COLO668 (cell line): ENCODE measurements at regions not wholly inside any gene's neighbourhood (a gene's known extent, or its start where the extent isn't known, plus 50 kb on each side); places are given as distances from the start of the nearest gene placed in this dataset.

ENCODE experiments used
- DNase-seq: peaks from one replicate; lab custom pipeline; 2025; ENCODE audit not compliant: unreplicated experiment; lab: John Stamatoyannopoulos, UW

GRCh38 chr11:33616552-33616951 lies 84.1 kb downstream of the C11orf91 start:
- no peak for DNase-seq

- no peak for DNase-seq
Measured at GRCh38 chr11:33615751-33616150, 84.9 kb downstream of the C11orf91 start.

- no peak for DNase-seq
Measured at GRCh38 chr11:33613404-33613803, 87.2 kb downstream of the C11orf91 start.

- DNase-seq = no peak
Measured at GRCh38 chr11:33610903-33611302, 89.7 kb downstream of the C11orf91 start.

- no peak for DNase-seq
Measured at GRCh38 chr11:33608386-33608785, 92.2 kb downstream of the C11orf91 start.

GRCh38 chr11:33606762-33607161 lies 93.9 kb downstream of the C11orf91 start:
- DNase-seq = no peak

- DNase-seq = no peak
Measured at GRCh38 chr11:33605703-33606102, 94.9 kb downstream of the C11orf91 start.

- peak; percentile 58 for DNase-seq
Measured at GRCh38 chr11:33598426-33599069, 102.1 kb downstream of the C11orf91 start.

- no peak for DNase-seq
Measured at GRCh38 chr11:33594188-33594587, 106.4 kb downstream of the C11orf91 start.

- DNase-seq = no peak
Measured at GRCh38 chr11:33590441-33590840, 110.2 kb downstream of the C11orf91 start.

- DNase-seq = no peak
Measured at GRCh38 chr11:33588056-33588455, 112.6 kb downstream of the C11orf91 start.

GRCh38 chr11:33585586-33586209 lies 114.9 kb downstream of the C11orf91 start:
- DNase-seq = no peak

- DNase-seq = no peak
Measured at GRCh38 chr11:33582636-33583325, 117.8 kb downstream of the C11orf91 start.

- no peak for DNase-seq
Measured at GRCh38 chr11:33579101-33579500, 121.5 kb downstream of the C11orf91 start.

GRCh38 chr11:33577204-33577603 lies 123.4 kb downstream of the C11orf91 start:
- DNase-seq = no peak

- DNase-seq = no peak
Measured at GRCh38 chr11:33575311-33575710, 125.3 kb downstream of the C11orf91 start.

- DNase-seq = no peak
Measured at GRCh38 chr11:33574331-33574730, 126.3 kb downstream of the C11orf91 start.

GRCh38 chr11:33569333-33569732 lies 131.3 kb downstream of the C11orf91 start:
- no peak for DNase-seq

- no peak for DNase-seq
Measured at GRCh38 chr11:33567004-33567403, 133.6 kb downstream of the C11orf91 start.

- DNase-seq = no peak
Measured at GRCh38 chr11:33564856-33565453, 135.7 kb downstream of the C11orf91 start.

- DNase-seq = no peak
Measured at GRCh38 chr11:33560729-33561128, 139.9 kb downstream of the C11orf91 start.

- DNase-seq = no peak
Measured at GRCh38 chr11:33559567-33559966, 141.1 kb downstream of the C11orf91 start.
